ENCODE measurements at regions not wholly inside any gene's neighbourhood (a gene's known extent, or its start where the extent isn't known, plus 50 kb on each side); places are given as distances from the start of the nearest gene placed in this dataset.

DNA sequence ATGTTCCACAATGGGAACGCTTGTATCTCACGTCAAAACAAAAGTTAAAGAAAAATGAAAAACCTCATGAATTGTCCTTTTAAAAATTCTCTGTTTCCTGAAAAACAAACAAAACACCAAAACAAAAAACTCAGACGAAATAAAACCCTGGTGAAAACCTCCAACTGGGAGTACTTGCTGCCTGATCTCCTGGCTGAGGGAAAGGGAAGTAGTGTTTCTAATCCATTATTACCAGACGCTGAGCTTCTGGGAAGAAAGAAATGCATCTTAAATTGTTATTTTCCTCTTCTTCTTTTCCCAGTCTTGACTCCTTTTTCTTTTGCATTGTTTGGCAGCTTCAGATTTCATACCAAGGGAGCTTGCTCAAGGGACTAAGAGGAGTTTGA, 243.2 kb upstream of the RGMA start:
- intact Hi-C loops (cut with micrococcal nuclease): no loop called here

GRCh38 chr15:93331545-93332167, 242.6 kb upstream of the RGMA start:
- intact Hi-C loops (cut with micrococcal nuclease): no loop called here

DNA sequence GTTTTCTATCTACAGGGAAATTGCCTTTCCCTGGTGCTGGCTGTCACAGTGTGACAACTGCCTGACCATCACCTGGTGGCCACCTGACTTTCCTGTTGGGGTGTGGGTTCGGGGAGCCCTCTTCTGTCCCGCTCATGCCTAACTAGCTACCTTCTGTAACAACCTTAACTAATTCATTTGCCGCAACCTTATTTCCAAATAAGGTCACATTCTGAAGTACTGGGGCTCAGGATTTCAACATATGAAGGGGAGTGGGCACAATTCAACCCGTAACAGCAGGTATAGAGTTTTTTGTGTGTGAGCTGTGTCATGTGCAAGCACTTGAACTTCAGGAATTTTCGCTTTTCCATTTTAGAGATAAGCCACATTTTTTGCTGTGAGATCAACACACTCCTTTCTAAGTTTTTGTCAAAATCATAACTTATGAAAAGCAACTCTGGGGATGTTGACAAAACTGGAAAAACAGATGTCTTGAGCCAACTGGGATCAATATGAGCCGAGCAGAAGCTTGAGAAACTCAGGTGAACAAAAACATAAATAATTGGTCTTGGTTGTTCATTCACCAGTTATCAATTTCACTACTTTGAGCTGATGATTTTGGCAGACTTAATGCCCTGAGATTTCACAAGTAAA, 242.0 kb upstream of the RGMA start:
- intact Hi-C loops (cut with micrococcal nuclease): no loop called here

GRCh38 chr15:93327364-93327763, 238.4 kb upstream of the RGMA start:
- intact Hi-C loops (cut with micrococcal nuclease): no loop called here

GRCh38 chr15:93324186-93324975, 235.4 kb upstream of the RGMA start:
- intact Hi-C loops (cut with micrococcal nuclease): no loop called here

GRCh38 chr15:93321881-93322282, 232.9 kb upstream of the RGMA start:
- intact Hi-C loops (cut with micrococcal nuclease): no loop called here

DNA sequence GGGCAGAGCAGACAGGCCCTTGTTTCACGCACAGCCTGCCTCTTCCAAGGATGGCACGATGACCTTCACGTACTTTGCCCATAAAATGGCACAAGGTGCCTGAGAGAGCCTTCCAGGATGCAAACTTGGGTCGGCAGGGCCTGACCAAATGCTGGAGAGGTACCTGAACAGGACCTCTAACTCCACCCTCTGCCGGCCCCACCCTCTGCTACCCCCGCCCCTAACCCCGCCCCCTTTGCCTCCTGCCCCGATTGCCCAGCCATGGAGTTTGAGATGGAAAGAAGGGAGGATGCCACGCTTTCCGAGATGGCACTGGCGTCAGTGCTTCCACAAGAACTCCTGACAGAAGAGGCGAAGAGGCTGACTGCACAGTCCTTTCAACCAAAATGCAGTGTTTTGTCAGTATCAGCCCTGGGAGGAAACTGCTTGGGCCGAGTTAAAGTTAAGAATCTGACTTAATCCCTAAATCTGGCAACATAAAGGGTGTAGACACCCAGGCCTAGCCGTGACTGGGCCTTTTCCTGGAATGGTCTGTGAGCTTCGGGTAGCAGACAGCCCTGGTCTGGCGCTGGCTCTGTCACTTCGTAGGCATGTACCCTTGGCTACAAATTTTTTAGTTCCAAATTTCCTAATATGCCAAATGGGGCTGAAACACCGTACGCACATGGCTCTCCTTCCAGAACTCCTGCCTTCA, 230.3 kb upstream of the RGMA start:
- intact Hi-C loops (cut with micrococcal nuclease): no loop called here

GRCh38 chr15:93317772-93318171, 228.8 kb upstream of the RGMA start:
- intact Hi-C loops (cut with micrococcal nuclease): no loop called here

- intact Hi-C loops (cut with micrococcal nuclease): no loop called here
These were observed 225.2 kb upstream of the RGMA start for GRCh38 chr15:93314245-93314644.

GRCh38 chr15:93312891-93313486, 224.0 kb upstream of the RGMA start:
- intact Hi-C loops (cut with micrococcal nuclease): no loop called here

- intact Hi-C loops (cut with micrococcal nuclease): no loop called here
These were observed 222.6 kb upstream of the RGMA start for GRCh38 chr15:93311620-93312019.

DNA sequence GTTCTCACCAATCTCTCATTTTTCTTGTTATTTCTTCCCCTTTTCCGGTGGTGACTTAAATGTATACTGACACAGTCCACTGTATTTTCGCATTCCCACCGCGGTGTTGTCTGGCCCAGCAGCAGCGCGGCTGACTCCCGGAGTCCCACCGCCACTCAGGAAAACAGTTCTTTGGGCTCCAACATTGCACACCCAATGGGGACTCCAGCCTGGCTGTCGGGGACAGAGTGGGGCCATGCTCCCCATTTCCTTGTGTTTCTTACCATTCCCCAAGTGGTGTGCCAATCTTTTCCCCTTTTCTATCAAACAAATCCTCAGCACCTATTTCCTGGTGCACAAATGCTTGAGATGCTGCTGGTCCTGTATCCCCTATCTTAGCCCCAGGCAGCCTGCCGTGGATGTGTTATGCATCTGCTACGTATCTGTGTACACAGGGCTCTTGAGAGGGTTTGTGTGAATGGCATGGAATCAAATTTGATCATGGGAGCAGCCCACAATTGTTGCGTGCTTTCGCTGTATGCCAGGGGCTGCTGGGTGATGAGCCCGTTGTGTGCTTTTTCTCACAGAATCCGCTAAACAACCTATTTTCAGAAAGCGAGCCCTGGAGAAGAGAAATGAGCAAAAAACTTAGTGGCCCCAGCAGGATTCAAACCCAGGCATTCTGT, 219.1 kb upstream of the RGMA start:
- intact Hi-C loops (cut with micrococcal nuclease): no loop called here

DNA sequence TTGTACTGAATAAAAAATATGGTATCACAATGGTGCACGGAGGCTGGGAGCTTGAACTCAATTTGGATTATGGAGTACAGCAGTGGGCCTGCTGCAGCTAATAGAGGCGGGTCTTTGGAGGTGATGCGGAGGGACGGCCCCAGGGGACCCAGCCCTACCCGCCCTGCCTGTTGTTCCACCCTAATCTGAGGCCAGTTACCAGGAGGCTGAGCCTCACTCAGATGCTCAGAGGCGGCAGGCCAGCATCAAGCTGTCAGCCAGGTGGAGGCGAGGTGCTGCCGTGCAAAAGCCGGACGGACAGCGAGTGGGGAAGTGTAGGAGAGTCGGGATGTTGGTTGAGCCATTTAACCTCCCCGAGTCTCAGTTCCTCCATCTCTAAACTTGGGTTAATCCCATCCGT, 218.5 kb upstream of the RGMA start:
- intact Hi-C loops (cut with micrococcal nuclease): no loop called here

GRCh38 chr15:93305306-93305705, 216.3 kb upstream of the RGMA start:
- intact Hi-C loops (cut with micrococcal nuclease): no loop called here

DNA sequence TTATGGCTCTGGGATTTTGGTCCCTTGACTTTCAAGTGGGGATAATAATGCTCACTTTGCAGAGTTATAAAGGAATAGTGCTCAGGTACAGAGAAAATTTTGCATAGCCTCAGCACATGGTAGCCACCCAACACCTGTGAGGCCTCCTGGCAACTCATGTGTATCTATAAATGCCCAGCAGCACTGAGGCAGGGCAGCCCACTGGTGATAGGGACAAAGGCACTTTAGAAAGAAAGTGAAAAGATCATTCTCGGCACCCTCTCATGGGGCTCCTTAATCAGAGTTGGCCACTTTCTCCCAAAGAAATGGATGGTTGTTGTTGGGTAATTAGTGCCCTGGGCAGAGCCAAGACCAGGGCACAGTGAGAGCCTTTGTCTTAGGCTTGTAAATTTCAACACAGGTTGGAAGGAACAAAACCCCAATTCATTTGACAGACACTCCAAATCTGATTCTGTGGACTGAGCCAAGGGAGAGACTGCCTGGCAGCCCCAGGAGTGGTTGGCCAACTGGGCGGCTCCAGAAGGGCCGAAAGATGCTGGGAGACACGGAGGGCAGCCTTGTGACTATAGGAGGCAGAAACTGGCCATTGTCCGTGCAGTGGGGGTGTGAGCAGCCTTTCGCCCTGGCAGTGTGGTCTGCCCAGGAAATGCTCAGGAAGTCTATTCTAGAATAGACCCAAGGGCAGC, 213.2 kb upstream of the RGMA start:
- intact Hi-C loops (cut with micrococcal nuclease): no loop called here

- intact Hi-C loops (cut with micrococcal nuclease): no loop called here
These were observed 211.8 kb upstream of the RGMA start for GRCh38 chr15:93300796-93301195.

GRCh38 chr15:93299675-93300074, 210.7 kb upstream of the RGMA start:
- intact Hi-C loops (cut with micrococcal nuclease): no loop called here

DNA sequence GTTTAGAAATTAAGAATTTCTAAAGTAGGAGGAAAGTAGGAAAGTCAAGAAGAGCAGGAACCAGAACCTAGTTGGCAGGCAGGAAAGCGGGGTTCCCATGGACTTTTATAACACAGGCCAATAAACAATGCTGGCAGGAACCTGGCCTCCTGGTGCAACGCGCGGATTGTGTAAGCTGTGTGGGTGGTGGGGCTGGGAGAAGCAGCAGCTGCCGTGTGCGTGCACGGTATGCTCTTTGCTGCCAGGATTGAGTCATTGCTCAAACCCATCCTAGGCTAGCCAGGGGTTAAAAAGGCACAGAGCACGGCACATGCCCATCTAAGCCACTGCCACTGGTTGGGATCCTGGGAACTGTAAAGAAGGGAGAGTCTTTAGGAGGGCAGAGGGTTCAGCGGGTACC, 209.9 kb upstream of the RGMA start:
- intact Hi-C loops (cut with micrococcal nuclease): no loop called here

- intact Hi-C loops (cut with micrococcal nuclease): no loop called here
These were observed 207.9 kb upstream of the RGMA start for GRCh38 chr15:93296759-93297500.

GRCh38 chr15:93294896-93295295, 205.9 kb upstream of the RGMA start:
- intact Hi-C loops (cut with micrococcal nuclease): no loop called here

Measured in T-helper 2 cell treated with Interferon-gamma antibody and Interleukin-4, amounts not matched to agents 100 ng/mL and 5 ng/mL, for 36 hours (primary cell).